ENCODE measurements at regions not wholly inside any gene's neighbourhood (a gene's known extent, or its start where the extent isn't known, plus 50 kb on each side); places are given as distances from the start of the nearest gene placed in this dataset.

- no peak for DNase-seq
Observed at GRCh38 chr6:156560476-156560875, 216.7 kb upstream of the ARID1B start.

- no peak for DNase-seq
Observed at GRCh38 chr6:156559162-156559690, 218.0 kb upstream of the ARID1B start.

GRCh38 chr6:156557911-156558259, 219.3 kb upstream of the ARID1B start:
- DNase-seq, result no peak

- DNase-seq, result no peak
Observed at GRCh38 chr6:156557251-156557910, 219.8 kb upstream of the ARID1B start.

GRCh38 chr6:156556811-156557210, 220.4 kb upstream of the ARID1B start:
- no peak for DNase-seq

- no peak for DNase-seq
Observed at GRCh38 chr6:156555116-156555515, 222.1 kb upstream of the ARID1B start.

- DNase-seq, result no peak
Observed at GRCh38 chr6:156554160-156554559, 223.0 kb upstream of the ARID1B start.

GRCh38 chr6:156552849-156553248, 224.3 kb upstream of the ARID1B start:
- DNase-seq, result no peak

- no peak for DNase-seq
Observed at GRCh38 chr6:156550949-156551348, 226.2 kb upstream of the ARID1B start.

- no peak for DNase-seq
Observed at GRCh38 chr6:156545931-156546330, 231.2 kb upstream of the ARID1B start.

- DNase-seq, result no peak
Observed at GRCh38 chr6:156545021-156545420, 232.2 kb upstream of the ARID1B start.

GRCh38 chr6:156544046-156544445, 233.1 kb upstream of the ARID1B start:
- no peak for DNase-seq

- no peak for DNase-seq
Observed at GRCh38 chr6:156543431-156543830, 233.7 kb upstream of the ARID1B start.

- DNase-seq, result no peak
Observed at GRCh38 chr6:156538875-156539660, 238.1 kb upstream of the ARID1B start.

GRCh38 chr6:156534594-156534993, 242.6 kb upstream of the ARID1B start:
- DNase-seq, result no peak

- no peak for DNase-seq
Observed at GRCh38 chr6:156533872-156534524, 243.2 kb upstream of the ARID1B start.

- DNase-seq, result no peak
Observed at GRCh38 chr6:156526081-156526480, 251.1 kb upstream of the ARID1B start.

- no peak for DNase-seq
Observed at GRCh38 chr6:156525541-156525940, 251.6 kb upstream of the ARID1B start.

GRCh38 chr6:156519940-156520339, 257.2 kb upstream of the ARID1B start:
- DNase-seq, result no peak

GRCh38 chr6:156517088-156517487, 260.1 kb upstream of the ARID1B start:
- no peak for DNase-seq

- no peak for DNase-seq
Observed at GRCh38 chr6:156515242-156515641, 261.9 kb upstream of the ARID1B start.

GRCh38 chr6:156513504-156513903, 263.7 kb upstream of the ARID1B start:
- DNase-seq, result no peak

GRCh38 chr6:156511570-156511969, 265.6 kb upstream of the ARID1B start:
- DNase-seq, result no peak

GRCh38 chr6:156511051-156511450, 266.1 kb upstream of the ARID1B start:
- DNase-seq, result no peak

All from hematopoietic multipotent progenitor cell treated with erythropoietin and hydrocortisone succinate and interleukin-3 and kit ligand, for 8 days (in vitro differentiated cells).